ENCODE measurements at regions not wholly inside any gene's neighbourhood (a gene's known extent, or its start where the extent isn't known, plus 50 kb on each side); places are given as distances from the start of the nearest gene placed in this dataset.

GRCh38 chr5:20537911-20538703, 550.1 kb upstream of the CDH18 start:
- DNase-seq (ENCODE audit: low spot score), result no peak

GRCh38 chr5:20536813-20537212, 548.8 kb upstream of the CDH18 start:
- no peak for DNase-seq (ENCODE audit: low spot score)

- DNase-seq (ENCODE audit: low spot score), result no peak
Measured at GRCh38 chr5:20536341-20536740, 548.3 kb upstream of the CDH18 start.

GRCh38 chr5:20528471-20528870, 540.5 kb upstream of the CDH18 start:
- no peak for DNase-seq (ENCODE audit: low spot score)

- DNase-seq (ENCODE audit: low spot score), result no peak
Measured at GRCh38 chr5:20524991-20525529, 537.1 kb upstream of the CDH18 start.

GRCh38 chr5:20522905-20523482, 535.0 kb upstream of the CDH18 start:
- no peak for DNase-seq (ENCODE audit: low spot score)

GRCh38 chr5:20515606-20516005, 527.6 kb upstream of the CDH18 start:
- no peak for DNase-seq (ENCODE audit: low spot score)

- DNase-seq (ENCODE audit: low spot score), result no peak
Measured at GRCh38 chr5:20514145-20514544, 526.1 kb upstream of the CDH18 start.

GRCh38 chr5:20500546-20500945, 512.5 kb upstream of the CDH18 start:
- DNase-seq (ENCODE audit: low spot score), result no peak

- DNase-seq (ENCODE audit: low spot score), result no peak
Measured at GRCh38 chr5:20498926-20499325, 510.9 kb upstream of the CDH18 start.

- no peak for DNase-seq (ENCODE audit: low spot score)
Measured at GRCh38 chr5:20498102-20498501, 510.1 kb upstream of the CDH18 start.

- DNase-seq (ENCODE audit: low spot score), result no peak
Measured at GRCh38 chr5:20497356-20497755, 509.4 kb upstream of the CDH18 start.

- DNase-seq (ENCODE audit: low spot score), result no peak
Measured at GRCh38 chr5:20494706-20495105, 506.7 kb upstream of the CDH18 start.

GRCh38 chr5:20486826-20487225, 498.8 kb upstream of the CDH18 start:
- no peak for DNase-seq (ENCODE audit: low spot score)

GRCh38 chr5:20476016-20476415, 488.0 kb upstream of the CDH18 start:
- DNase-seq (ENCODE audit: low spot score), result no peak

- DNase-seq (ENCODE audit: low spot score), result no peak
Measured at GRCh38 chr5:20470997-20471396, 483.0 kb upstream of the CDH18 start.

- no peak for DNase-seq (ENCODE audit: low spot score)
Measured at GRCh38 chr5:20469792-20470191, 481.8 kb upstream of the CDH18 start.

- no peak for DNase-seq (ENCODE audit: low spot score)
Measured at GRCh38 chr5:20469390-20469789, 481.4 kb upstream of the CDH18 start.

- no peak for DNase-seq (ENCODE audit: low spot score)
Measured at GRCh38 chr5:20466512-20466911, 478.5 kb upstream of the CDH18 start.

- DNase-seq (ENCODE audit: low spot score), result no peak
Measured at GRCh38 chr5:20463206-20463605, 475.2 kb upstream of the CDH18 start.

GRCh38 chr5:20446121-20446520, 458.1 kb upstream of the CDH18 start:
- DNase-seq (ENCODE audit: low spot score), result no peak

- DNase-seq (ENCODE audit: low spot score), result no peak
Measured at GRCh38 chr5:20445326-20445860, 457.4 kb upstream of the CDH18 start.

- no peak for DNase-seq (ENCODE audit: low spot score)
Measured at GRCh38 chr5:20434786-20435185, 446.8 kb upstream of the CDH18 start.

Measured in pons (tissue), 1 donor.